ENCODE measurements at regions not wholly inside any gene's neighbourhood (a gene's known extent, or its start where the extent isn't known, plus 50 kb on each side); places are given as distances from the start of the nearest gene placed in this dataset.

DNA sequence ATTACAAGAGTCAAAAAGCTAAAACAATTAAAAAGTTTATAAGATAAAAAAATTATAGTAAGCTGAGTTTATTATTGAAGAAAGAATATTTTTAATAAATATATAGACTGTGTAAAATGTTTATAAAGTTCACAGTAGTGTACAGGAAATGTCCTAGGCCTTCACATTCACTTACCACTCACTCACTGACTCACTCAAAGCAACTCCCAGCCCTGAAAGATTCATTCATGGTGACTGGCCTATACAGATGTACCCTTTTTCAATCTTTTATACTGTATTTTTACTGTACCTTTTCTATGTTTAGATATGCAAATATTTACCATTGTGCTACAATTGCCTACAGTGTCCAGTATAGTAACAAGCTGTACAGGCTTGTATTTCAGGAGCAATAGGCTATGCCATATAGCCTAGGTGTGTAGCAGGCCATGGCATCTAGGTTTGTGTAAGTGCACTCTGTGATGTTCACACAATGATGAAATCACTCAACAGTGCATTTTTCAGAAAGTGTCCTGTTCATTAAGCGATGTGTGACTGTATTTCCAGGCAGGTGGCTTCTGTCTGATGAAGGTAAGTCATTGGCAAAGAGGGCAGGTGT lies 130.2 kb downstream of the BTBD3 start:
- H2AK5ac ChIP-seq (ENCODE audit: low read depth, low read length), result no peak overlapping the region
- H2AFZ ChIP-seq (ENCODE audit: low read length), result no peak overlapping the region
- no peak for DNase-seq (ENCODE audit: low read depth in 1 of 2, low spot score in 2 of 2)
- no peaks in the 10 kb centered on the region for H3K4me1 ChIP-seq (replicated peaks in 1 of 4; ENCODE audit: control insufficient read depth in 3 of 4, insufficient read depth in 4 of 4, low read length in 3 of 4)
- H3K27me3 ChIP-seq (replicated peaks in 1 of 4; ENCODE audit: control insufficient read depth in 3 of 4, extremely low read depth in 1 of 4, insufficient read depth in 3 of 4, low read length in 3 of 4), result no peaks in the 10 kb centered on the region
- ChIA-PET POLR2A (ENCODE audit: partially characterized antibody) (no interaction called here), CTCF (ENCODE audit: partially characterized antibody) (interaction anchor here (1.6 kb wide), 1 partner anchor 9 kb away, joined by 7 read pairs; no protein-coding TSS in a partner anchor)
- TF ChIP-seq SUZ12 (IDR thresholded peaks at IDR 0.05; ENCODE audit: low read length), result no peak
- H3K27ac ChIP-seq (ENCODE audit: low read depth, low read length), result no peak overlapping the region
- H4K8ac ChIP-seq (ENCODE audit: extremely low read depth, insufficient read depth, low read length), result no peak overlapping the region
- H2BK15ac ChIP-seq (ENCODE audit: low read length), result no peak overlapping the region
- no peaks in the 10 kb centered on the region for H3K23me2 ChIP-seq (ENCODE audit: low read depth, low read length)
- H3K4me2 ChIP-seq (ENCODE audit: insufficient read depth in 1 of 2, low read depth in 2 of 2, low read length in 2 of 2), result no peak overlapping the region
- no peak overlapping the region for H4K91ac ChIP-seq (replicated peaks; ENCODE audit: insufficient read length, low read length)
- H3K9ac ChIP-seq (replicated peaks in 1 of 4; ENCODE audit: extremely low read depth in 1 of 4, low read depth in 3 of 4, low read length in 3 of 4), result no peak overlapping the region
- no peak overlapping the region for H4K5ac ChIP-seq (ENCODE audit: insufficient read length, low read depth, low read length)
- 94% methylated on average over 1 of the region's 1 CpG; no CpG with 5 or more reads in 1 of the 2 experiments for WGBS, 2 experiments (ENCODE audit: extremely low coverage in 1 of 2, insufficient coverage in 1 of 2, insufficient read length in 1 of 2, insufficient replicate concordance in 2 of 2, low coverage in 1 of 2, low lambda C conversion rate in 2 of 2, missing lambda C conversion rate in 1 of 2)
- H2BK120ac ChIP-seq (replicated peaks; ENCODE audit: low read depth, low read length), result no peak overlapping the region
- no peak for FAIRE-seq
- no peak overlapping the region for H3K4me3 ChIP-seq (ENCODE audit: extremely low read depth in 1 of 4, insufficient read depth in 2 of 4, low read depth in 3 of 4, low read length in 4 of 4)
- no peak overlapping the region for H3K18ac ChIP-seq (ENCODE audit: extremely low read depth, low read length)
- no peaks in the 10 kb centered on the region for H3K9me3 ChIP-seq (ENCODE audit: insufficient read depth in 2 of 2, low read depth in 1 of 2, low read length in 1 of 2)
- H3K14ac ChIP-seq (ENCODE audit: insufficient read length), result no peak overlapping the region
- no peak overlapping the region for H3K23ac ChIP-seq (ENCODE audit: insufficient read length)
- H3K56ac ChIP-seq (replicated peaks; ENCODE audit: insufficient read length, low read depth, low read length), result no peak overlapping the region
- H2BK5ac ChIP-seq (ENCODE audit: low read depth, low read length), result no peak overlapping the region
- H3K4ac ChIP-seq (replicated peaks; ENCODE audit: insufficient read length, low read depth, low read length), result no peak overlapping the region
- H2BK12ac ChIP-seq (ENCODE audit: low read depth, low read length), result no peak overlapping the region
- H4K20me1 ChIP-seq (replicated peaks in 1 of 2; ENCODE audit: control insufficient read depth in 1 of 2, insufficient read depth in 2 of 2, low read length in 2 of 2), result no peaks in the 10 kb centered on the region
- H2BK20ac ChIP-seq (ENCODE audit: low read length), result no peak overlapping the region
- no peaks in the 10 kb centered on the region for H3K79me2 ChIP-seq (ENCODE audit: control insufficient read depth in 1 of 2, insufficient read depth in 2 of 2, low read length in 2 of 2)
- no peaks in the 10 kb centered on the region for H3K36me3 ChIP-seq (ENCODE audit: control insufficient read depth in 2 of 4, insufficient read depth in 4 of 4, low read length in 3 of 4)
- no peaks in the 10 kb centered on the region for H3K79me1 ChIP-seq (ENCODE audit: low read depth, low read length)

Measured in H1 (cell line).